DMS79 (cell line): ENCODE measurements at regions not wholly inside any gene's neighbourhood (a gene's known extent, or its start where the extent isn't known, plus 50 kb on each side); places are given as distances from the start of the nearest gene placed in this dataset.

Source experiments
- DNase-seq: peaks from one replicate; lab custom pipeline; 2025; lab: John Stamatoyannopoulos, UW

DNA sequence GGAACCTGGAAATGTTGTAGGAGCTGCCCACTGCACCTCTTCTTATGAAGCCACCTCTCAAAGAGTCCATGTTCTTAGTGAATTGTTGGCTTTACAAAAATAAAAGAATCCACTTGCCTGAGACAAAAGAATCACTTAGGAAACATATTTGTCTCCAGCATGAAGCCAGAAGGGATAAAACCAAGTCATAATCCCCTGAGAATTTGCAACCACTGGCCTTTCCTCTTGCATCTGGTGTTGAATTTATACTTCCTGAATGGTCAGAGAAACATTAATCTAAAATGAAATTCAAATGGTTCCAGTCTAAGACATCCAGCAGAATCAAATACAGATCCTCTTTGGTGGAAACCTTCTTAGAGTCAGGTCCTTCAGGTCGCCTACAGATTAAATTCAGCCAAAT is 192.5 kb upstream of the ECI2 start:
- DNase-seq: no peak

DNA sequence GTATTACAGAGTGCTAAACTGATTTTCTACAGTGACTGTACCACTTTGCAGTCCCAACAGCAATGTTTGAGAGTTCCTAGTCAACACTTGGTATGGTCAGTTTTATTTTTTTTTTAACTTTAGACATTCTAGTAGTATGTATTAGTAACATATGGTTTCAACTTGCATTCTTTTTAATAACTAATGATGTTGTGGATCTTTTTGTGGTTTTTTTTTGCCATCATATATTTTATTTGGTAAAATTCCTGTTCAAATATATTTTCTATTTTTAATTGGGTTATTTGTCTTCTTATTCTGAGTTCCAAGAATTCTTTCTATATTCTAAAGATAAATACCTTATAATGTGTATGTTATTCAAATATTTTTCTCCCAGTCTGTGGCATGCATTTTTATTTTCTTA is 189.4 kb upstream of the ECI2 start:
- DNase-seq: no peak

DNA sequence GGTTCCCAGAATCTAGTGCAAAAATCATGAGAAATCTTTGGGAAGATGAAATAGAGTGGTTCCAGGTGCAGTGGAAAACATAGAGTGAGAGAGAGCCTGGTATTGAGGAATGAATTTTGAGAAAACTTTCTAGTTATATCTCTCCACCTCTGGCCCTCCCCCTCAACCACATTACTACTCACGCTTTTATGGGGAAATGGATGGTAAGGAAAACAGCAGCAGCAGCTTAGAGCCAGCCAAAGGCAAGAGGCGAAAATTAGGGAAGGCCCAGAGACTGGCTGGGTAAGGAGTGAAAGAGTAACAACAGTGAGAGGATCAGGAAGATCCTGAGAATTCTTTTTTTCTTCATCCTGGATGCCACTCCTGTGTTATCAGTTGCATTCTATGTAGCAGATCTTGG is 187.9 kb upstream of the ECI2 start:
- DNase-seq: no peak

DNA sequence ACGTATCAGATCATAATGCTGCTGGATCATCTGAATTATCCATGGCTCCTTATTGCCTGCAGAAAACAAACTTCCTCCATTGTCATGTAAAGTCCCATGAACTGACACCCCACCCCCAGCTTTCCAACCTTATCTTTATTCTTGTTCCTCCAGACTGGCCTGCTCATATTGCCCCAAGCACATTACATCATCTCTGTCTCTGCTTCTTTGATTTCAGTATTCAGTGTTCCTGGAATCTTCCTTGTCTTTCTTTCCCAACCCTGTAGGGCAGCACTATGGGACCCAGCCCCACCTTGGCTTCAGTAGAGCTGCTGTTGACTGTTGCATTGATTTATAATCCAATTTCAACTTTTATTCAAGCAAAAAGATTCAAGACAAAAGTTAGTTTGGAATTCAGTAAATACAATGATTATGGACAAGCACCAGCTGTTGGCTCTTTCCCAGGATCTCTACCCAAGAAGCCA is 187.5 kb upstream of the ECI2 start:
- DNase-seq: no peak

DNA sequence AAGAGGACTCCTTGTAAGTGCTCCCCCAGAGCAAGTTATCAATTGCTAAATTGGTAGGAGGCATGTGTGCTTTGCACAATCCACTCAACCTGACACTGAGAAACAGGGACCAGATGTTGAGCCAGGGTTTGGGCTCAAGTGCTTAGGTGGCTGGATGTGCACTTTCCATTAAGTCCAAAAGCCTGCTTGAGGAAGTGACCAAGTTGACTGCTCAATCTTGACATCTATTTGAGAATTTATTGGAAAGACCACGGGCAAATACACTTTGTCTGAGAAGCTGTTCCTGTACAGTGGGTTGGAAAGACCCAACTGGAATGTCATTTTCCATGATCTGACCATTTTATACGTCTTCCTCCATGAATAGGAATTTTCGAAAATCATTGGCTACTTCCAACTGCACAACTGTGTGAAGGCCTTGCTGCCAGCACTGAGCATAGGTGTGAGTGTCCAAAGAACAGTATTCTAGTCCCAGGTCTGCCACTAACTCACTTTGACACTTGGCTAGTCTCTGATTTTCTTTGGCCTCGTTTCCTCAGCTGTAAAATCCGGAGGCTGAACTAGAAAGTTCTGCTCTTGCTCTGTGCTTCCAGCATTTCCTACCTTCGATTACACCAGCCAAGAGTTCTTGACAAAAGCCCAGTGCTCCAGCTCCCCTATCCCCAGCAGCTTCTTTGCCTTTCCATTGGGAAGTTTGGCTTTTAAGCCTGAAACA is 186.9 kb upstream of the ECI2 start:
- no peak for DNase-seq

DNA sequence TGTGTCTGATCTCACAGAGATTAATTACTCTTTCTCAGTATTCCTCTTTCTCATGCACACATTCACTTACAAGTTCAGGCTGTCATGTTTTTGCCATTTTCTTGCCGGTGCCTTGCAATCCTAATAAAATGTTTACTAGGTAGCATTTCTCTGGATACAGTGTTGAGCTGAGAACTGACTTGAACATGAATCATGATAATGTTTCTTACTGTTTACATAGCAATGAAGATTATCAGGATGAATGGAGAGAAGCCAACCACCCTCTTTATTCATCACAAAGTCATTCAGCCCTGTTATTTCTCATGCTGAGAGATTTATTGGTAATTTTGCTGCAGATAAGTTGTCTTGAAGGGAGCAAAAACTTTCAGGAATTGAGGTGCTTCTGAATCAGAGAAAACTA is 185.5 kb upstream of the ECI2 start:
- DNase-seq: no peak

DNA sequence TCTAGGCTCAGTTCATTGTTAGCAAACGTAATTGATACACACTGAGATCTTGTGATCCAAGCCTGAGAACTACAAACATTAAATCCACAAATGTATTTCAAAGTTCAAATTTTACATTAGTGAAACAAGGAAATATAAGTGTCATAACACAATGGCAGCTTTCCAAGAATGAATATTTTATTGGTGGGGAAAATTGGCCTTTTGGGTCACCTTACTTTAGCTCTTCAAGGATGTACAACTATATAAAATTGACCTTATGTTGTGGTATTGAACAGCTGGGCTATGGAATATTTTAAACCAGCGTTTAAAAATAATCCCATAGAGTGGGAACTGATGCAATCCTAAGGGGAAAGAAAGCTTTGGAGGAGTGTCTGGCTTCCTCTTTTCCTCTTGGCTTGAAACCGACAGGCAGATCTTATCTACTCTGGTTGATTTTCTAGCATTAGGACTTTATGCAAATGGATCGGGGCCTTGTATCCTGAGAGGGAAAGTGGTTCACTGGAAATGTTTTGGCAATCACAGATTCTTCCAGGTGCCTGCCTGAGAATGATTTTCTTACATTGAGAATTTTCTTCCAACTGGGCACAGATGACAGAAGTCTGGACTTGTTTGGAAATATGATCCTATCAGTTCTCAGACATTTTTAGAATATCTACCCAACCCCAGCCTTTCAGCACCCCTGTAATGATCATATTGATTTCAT is 184.8 kb upstream of the ECI2 start:
- DNase-seq: no peak

DNA sequence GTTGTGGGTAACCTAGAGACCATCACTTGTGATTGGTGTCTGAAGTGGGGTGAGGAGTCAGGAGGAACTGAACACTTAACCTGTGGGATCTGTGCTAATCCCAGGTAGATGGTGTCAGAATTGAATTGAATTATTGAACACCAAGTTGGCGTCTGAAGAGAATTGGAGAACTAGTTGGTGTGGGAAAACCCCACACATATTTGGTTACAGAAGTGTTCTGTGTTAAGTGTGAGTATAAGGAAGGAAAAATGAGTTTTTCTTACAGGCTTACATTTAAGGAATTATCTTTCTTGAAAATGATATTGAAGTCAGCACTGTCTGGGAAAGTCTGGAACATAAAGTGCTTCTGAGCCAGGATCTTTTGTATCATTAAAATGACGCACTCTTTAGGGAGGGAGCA is 182.9 kb upstream of the ECI2 start:
- no peak for DNase-seq

DNA sequence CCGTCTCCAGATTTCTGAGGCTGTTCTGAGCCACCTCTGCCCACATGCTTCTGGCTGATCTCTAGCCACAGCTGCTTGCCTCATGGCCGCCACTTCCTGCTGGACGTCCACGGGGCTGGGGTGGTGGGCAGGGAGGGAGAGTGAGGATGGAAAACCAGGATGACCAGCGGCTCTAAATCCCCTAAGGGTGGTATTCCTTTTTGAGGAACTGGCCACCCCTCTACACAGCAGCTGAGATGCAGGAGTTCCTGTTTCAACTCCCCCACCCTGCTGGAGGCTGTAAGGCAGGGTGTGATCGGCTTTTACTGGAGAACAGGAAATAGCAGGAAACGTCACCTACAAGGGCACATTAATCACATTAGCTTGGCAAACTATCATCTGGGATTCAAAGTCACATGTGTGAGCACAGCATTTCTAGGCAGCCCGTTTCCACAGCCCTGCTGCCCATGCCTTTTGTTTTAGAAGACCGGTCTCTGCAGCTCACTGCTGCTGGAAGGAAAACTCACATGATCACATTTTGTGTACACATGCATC is 181.6 kb upstream of the ECI2 start:
- DNase-seq: no peak

DNA sequence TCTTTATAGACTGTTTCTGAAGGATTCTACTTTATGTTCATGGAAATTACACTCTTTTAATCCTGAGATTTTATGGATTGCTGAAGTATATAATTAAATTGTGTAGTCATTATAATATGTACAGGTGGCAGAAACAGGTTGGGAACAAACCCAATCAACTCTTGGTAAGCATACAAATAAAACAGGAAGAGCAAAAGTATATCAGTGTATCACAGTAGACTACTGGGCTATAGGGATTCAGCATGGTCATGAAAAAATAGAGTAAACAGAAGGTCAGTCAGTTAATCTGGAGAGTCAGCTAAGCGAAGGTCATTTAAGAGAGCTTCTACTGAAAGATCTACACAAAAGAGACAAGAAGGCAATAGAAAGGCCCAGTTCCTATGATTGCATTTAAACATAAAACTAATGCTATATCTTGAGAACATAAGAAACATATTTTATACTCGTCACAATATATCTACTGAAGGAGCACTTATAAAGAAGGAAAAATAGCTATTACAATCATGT is 178.9 kb upstream of the ECI2 start:
- DNase-seq: no peak

DNA sequence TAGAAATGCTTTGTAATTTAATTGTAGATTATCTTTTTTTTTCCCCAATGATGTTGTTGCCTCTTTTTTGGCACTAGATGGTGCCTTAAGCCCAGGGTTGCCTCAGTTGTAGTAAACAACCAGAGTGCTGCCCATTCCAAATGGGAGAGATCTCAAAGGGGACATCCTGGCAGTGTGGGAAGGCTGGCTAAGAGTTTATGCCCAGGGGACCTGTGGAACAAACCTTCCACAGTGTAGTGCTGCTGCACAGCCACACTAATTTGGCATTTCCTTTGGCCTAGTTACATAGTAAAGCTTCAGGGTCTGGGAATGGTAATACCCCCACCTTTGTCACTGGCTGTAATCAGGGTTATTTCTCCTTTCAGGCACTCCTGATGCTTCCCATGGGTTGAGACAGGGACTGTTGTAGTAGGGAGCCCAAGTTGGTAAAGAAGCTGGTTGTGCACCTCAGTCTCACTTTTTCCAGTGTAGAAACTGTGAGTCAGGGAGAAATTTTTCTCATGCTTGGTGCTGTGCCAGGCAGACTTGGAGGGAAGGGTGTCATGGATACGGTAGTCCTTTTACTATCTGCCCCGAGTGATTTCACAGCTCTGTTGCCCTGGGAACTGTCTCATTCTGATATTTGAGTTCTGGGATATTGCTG is 177.8 kb upstream of the ECI2 start:
- DNase-seq: no peak

DNA sequence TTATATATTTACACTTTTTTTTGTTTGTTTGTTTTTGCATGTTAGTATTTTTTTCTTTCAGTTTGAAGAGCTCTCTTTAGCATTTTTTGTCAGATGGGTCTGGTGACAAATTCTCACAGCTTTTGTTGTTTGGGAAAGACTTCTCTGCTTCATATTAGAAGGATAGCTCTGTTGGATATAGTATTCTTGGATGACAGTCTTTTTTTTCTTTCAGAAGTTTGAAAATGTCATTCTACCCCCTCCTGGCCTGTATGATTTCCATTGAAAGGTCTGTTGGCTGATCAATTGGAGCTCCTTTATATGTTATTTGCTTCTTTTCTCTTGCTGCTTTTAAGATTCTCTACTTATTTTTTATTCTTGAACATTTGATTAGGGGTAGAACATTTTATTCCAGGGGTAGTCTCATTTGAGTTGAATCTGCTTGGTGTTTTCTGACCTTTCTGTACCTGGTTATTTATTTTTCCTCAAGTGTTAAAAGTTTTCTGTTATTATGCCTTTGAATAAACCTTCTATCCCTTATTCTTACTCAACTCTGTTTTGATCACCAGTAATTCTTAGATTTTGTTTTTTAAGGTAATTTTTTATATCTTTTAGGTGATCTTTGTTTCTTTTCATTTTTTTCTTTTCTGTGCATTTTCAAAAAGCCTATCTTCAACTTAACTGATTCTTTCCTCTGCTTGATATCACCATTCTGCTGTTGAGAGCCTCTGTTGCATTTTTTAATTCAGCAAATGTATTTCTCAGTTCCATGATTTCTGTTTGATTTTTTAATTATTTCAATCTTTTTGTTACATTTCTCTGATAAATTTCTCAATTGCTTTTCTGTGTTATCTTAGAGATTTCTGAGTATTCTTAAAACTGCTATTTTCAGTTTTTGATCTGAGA is 176.8 kb upstream of the ECI2 start:
- no peak for DNase-seq

DNA sequence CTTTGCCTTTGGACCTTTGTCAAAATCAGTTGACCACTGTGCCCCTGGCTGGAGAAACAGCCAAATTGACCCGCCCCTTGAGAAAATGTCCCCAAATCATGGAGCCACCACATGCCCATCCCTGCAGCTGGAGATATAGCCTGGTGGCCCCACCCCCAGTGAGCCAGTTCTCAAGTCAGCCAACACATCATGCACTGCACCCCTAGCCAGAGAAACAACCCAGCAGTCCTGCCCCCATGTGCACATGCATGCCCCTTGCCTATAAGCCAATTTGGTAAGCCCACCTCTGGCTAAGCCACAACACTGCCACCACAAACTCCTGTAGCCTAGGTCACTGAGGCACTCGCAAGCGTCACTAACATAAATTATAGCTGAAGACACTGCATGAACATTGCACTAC is 174.2 kb upstream of the ECI2 start:
- no peak for DNase-seq

DNA sequence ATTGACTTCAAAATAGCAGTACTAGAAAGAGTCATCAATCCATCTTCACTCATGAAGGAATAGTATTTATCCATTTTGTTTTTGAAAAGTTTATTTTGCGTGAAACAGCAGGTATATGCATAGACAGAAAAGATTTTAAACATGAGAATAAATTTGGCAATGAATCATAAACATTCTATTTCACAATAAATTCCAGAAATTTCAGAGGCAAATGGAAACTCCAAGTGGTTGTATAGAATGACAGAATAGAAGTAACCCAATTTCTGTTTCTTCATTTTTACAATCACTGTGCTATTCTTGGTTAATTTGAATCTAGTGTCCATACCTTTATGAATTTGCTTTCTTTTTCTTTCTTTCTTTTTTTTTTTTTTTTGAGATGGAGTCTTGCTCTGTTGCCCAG is 173.0 kb upstream of the ECI2 start:
- DNase-seq: no peak

DNA sequence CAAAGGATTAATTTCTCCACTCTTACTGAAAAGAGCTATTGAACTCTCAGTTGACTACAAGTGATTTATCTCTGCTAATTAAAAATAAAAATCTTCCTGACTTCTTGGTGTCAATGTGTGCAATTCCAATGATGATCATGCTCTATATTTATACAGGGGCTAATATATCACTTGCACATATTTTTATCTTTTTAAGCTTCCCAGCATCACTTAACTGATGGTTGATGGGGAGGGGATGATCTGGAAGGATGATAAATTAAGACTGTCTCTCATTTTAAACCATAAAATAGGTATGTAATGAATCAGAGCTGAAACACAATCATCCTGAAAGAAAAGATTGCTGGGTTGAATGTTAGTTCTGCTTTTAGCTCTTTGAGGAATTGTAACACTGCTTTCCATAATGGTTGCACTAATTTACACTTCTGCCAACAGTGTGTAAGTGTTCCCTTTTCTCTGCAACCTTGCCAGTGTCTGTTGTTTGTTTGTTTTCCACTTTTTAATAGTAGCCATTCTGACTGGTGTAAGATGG is 169.6 kb upstream of the ECI2 start:
- no peak for DNase-seq

DNA sequence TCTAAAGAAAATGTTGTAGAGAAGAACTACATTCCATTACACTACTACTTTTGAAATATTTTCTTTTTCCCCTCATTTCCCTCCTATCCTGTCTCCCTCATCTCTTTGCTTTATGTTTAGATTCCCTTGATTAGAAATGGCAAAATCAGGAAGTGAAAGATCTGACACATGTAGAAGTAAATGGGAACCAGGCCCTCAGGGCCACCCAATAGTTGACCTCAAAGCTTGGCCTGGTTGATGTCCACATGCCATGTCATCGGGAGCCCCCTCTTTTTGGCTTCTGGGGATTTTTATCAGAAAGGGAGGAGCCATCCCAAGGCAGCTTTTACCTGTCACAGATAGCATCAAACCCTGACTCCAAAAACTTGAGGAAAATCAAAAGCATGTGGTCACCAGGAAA is 168.3 kb upstream of the ECI2 start:
- no peak for DNase-seq

DNA sequence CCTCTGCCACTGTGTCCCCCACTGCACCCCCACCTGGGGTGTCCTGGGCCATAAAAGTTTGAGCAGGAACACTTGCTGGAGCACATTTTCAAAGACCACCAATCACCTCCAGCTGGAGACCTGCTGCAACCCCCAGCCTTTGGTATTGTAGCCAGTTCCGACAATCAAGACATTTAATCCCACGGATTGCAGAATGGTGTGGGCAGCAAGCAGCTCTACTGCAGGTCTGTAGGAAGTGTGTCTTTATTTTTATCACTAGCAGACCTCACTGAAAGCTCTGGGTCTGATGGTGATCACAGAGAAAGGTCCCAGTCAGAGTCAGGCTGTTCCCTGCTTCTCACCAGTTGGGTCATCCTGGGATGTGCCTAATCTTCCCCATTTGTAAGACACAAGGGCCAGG is 167.1 kb upstream of the ECI2 start:
- DNase-seq: no peak

DNA sequence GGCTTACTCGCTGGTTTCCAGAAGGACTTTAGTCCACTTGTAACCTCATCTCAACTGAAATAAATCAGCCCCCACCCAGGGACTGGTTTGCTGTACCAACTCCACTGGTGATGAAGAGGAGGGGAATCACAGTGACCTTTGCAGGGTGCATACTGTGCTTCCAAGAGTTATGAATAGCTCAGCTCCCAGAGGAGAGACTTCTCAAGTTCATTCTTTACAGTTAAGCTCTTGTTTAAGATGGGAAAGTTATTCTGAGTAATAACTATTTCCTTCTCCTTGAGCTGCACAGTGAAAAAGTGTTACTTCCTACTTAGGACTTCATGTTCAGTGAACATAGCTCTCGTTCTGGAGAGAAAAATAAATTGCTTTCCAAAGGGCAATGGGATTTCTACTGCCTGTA is 166.5 kb upstream of the ECI2 start:
- no peak for DNase-seq

DNA sequence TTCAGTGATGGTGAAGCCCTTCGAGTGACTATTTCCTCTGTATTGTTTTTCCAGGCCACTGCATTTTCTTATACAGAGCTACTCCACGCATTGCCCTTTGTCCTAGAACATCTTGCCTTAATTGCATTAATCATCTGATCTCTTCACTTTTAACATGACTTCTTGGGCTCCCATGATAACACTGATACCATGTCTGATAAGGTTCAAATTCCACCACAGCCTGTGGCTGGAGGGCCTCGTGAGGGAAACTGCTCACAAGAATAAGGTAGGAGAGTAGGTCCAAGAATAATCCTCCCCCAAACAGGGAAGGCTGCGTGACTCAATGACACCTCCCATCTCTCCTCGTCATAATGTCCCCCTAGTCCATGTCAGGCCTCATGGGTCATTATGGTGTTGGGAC is 165.5 kb upstream of the ECI2 start:
- DNase-seq: no peak

DNA sequence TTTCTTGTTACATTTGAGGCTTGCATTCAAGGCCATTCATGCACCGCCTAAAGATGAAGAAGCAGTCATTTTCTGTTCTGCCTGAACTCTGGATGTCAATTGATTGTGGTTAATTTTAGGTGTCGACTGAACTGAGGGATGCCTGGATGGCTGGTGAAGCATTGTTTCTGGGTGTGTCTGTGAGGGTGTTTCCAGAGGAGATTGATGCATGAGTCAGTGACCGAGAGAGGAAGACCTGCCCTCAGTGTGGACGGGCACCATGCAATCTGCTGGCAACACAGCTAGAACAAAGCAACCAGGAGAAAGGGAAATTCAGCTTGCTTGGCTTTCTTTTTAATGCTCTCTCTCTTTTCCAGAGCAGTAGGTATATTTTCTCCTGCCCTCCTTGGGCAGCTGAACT is 164.1 kb upstream of the ECI2 start:
- DNase-seq: no peak

DNA sequence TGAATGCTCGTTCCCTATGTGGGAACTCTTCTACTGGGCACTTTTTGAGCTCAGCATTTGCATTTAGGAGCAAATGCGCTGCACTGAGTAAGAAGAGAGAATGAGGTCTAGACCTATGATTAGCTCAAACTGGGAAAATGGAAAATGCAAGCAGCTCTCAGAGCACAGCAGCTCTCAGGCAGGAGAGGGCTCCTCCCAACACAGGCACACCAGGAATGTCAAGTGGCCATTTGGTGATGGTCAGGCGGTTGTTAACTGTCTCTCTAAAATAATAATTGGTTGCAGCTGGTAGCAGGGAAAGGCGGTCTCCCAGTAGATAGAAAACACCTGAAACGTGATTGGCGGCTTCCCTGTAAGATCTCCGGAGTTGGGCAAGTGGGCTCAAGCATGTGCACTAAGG is 162.0 kb upstream of the ECI2 start:
- no peak for DNase-seq

DNA sequence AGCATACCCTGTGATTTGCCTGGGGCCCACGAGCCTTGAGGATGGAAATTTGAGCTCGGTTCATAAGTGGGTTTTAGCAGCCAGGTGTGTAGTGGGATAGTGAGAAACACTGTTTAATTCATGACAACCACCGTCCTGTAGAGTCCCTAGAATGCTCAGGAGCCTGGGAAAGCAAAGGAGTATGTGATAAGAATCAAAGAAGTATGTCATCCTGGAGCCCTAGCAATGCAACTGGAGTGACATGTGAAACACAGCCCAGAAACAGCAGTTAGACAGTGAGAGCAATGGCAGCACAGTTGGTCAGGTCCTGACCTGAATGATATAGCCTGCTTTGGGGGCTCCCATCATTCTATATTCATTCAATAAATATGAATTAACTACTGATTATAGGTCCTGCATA is 161.2 kb upstream of the ECI2 start:
- DNase-seq: no peak
